H9 (cell line): ENCODE measurements at regions not wholly inside any gene's neighbourhood (a gene's known extent, or its start where the extent isn't known, plus 50 kb on each side); places are given as distances from the start of the nearest gene placed in this dataset.

ENCODE experiments used
- DNase-seq: peaks from one replicate; pipeline ENCODE4 v3.0.0-alpha.2; 2017
- H2AFZ ChIP-seq: one replicate; pipeline ENCODE4 v1.6.1; 2013; ENCODE audit warnings: mild to moderate bottlenecking, low read length, control low read depth, moderate library complexity
- H2AK5ac ChIP-seq: 2 replicates; pipeline ENCODE4 v1.6.1; 2013; ENCODE audit warnings: low read length, control low read depth, mixed read lengths; ENCODE audit not compliant: insufficient read length
- H2BK120ac ChIP-seq: one replicate; pipeline ENCODE4 v1.6.1; 2013; ENCODE audit warnings: low read depth, mild to moderate bottlenecking, low read length, control low read depth, inconsistent platforms; ENCODE audit not compliant: poor library complexity, severe bottlenecking
- H2BK12ac ChIP-seq: 2 replicates; pipeline ENCODE4 v1.6.1; 2013; ENCODE audit warnings: low read length, control low read depth, mixed read lengths, low read depth; ENCODE audit not compliant: insufficient read length
- H2BK15ac ChIP-seq: 2 replicates; pipeline ENCODE4 v1.6.1; 2013; ENCODE audit warnings: low read depth, low read length, control low read depth
- H2BK20ac ChIP-seq: one replicate; pipeline ENCODE4 v1.6.1; 2013; ENCODE audit warnings: low read depth, mild to moderate bottlenecking, low read length, control low read depth, inconsistent platforms; ENCODE audit not compliant: poor library complexity, severe bottlenecking
- H2BK5ac ChIP-seq: 2 replicates; pipeline ENCODE4 v1.6.1; 2013; ENCODE audit warnings: low read length, control low read depth, mixed read lengths; ENCODE audit not compliant: insufficient read length
- H3K14ac ChIP-seq: 2 replicates; pipeline ENCODE4 v1.6.1; 2013; ENCODE audit warnings: low read length, control low read depth; ENCODE audit not compliant: insufficient read depth
- H3K18ac ChIP-seq: 2 replicates; pipeline ENCODE4 v1.6.1; 2013; ENCODE audit warnings: low read depth, mild to moderate bottlenecking, mixed read lengths, low read length, control low read depth; ENCODE audit not compliant: insufficient read length
- H3K23ac ChIP-seq: 2 replicates; pipeline ENCODE4 v1.6.1; 2013; ENCODE audit warnings: low read length, control low read depth, mixed read lengths, low read depth; ENCODE audit not compliant: insufficient read length
- H3K23me2 ChIP-seq: 2 replicates; pipeline ENCODE4 v1.6.1; 2013; ENCODE audit warnings: low read depth, mild to moderate bottlenecking, mixed read lengths, low read length, control low read depth; ENCODE audit not compliant: insufficient read length, poor library complexity, severe bottlenecking
- H3K27ac ChIP-seq: 2 replicates; pipeline ENCODE4 v1.5.1; 2013; ENCODE audit warnings: low read length, control low read depth, mixed read lengths, low read depth; ENCODE audit not compliant: insufficient read length
- H3K27me3 ChIP-seq: 2 replicates; pipeline ENCODE4 v1.6.1; 2013; ENCODE audit warnings: low read length, control low read depth, inconsistent platforms; ENCODE audit not compliant: insufficient read depth
- H3K4ac ChIP-seq: 2 replicates; pipeline ENCODE4 v1.6.1; 2013; ENCODE audit warnings: low read depth, mild to moderate bottlenecking, control low read depth, inconsistent platforms, low read length, moderate library complexity
- H3K4me1 ChIP-seq: 2 replicates; pipeline ENCODE4 v1.6.1; 2013; ENCODE audit warnings: low read length, control low read depth, inconsistent platforms; ENCODE audit not compliant: insufficient read depth
- H3K4me2 ChIP-seq: 2 replicates; pipeline ENCODE4 v1.6.1; 2013; ENCODE audit warnings: low read length, control low read depth, mixed read lengths; ENCODE audit not compliant: insufficient read length, insufficient read depth
- H3K56ac ChIP-seq: 2 replicates; pipeline ENCODE4 v1.6.1; 2013; ENCODE audit warnings: low read depth, mild to moderate bottlenecking, mixed read lengths, low read length, control low read depth; ENCODE audit not compliant: insufficient read length
- H3K79me1 ChIP-seq: 2 replicates; pipeline ENCODE4 v1.6.1; 2013; ENCODE audit warnings: low read depth, mild to moderate bottlenecking, moderate library complexity, low read length, control low read depth, inconsistent platforms; ENCODE audit not compliant: insufficient read depth, poor library complexity, severe bottlenecking
- H3K79me2 ChIP-seq: 2 replicates; pipeline ENCODE4 v1.6.1; 2013; ENCODE audit warnings: low read length, control low read depth, inconsistent platforms; ENCODE audit not compliant: insufficient read depth
- H3K9ac ChIP-seq: 2 replicates; pipeline ENCODE4 v1.6.1; 2013; ENCODE audit warnings: low read length, control low read depth, mixed read lengths; ENCODE audit not compliant: insufficient read length; ENCODE audit errors: extremely low read depth
- H3K9me3 ChIP-seq: one replicate; pipeline ENCODE4 v1.6.1; 2013; ENCODE audit warnings: low read depth, low read length, inconsistent platforms; ENCODE audit not compliant: control insufficient read depth
- H3T11ph ChIP-seq: one replicate; pipeline ENCODE4 v1.6.1; 2013; ENCODE audit warnings: mild to moderate bottlenecking, low read length, control low read depth, inconsistent platforms
- H4K20me1 ChIP-seq: one replicate; pipeline ENCODE4 v1.6.1; 2013; ENCODE audit not compliant: control insufficient read depth, insufficient read length, insufficient read depth
- H4K5ac ChIP-seq: 2 replicates; pipeline ENCODE4 v1.6.1; 2013; ENCODE audit warnings: low read depth, mild to moderate bottlenecking, mixed read lengths, low read length, control low read depth; ENCODE audit not compliant: insufficient read length
- H4K8ac ChIP-seq: replicated peaks from 2 replicates; pipeline ENCODE4 v1.6.1; 2013; ENCODE audit warnings: low read length, control low read depth, mixed read lengths, low read depth; ENCODE audit not compliant: insufficient read length
- H4K91ac ChIP-seq: 2 replicates; pipeline ENCODE4 v1.6.1; 2013; ENCODE audit warnings: low read depth, mild to moderate bottlenecking, moderate library complexity, mixed read lengths, low read length, control low read depth; ENCODE audit not compliant: insufficient read length
- H3K27ac Mint-ChIP-seq, 3 experiments: 2 replicates in 2 of 3; 3 replicates in 1 of 3; pipeline ENCODE4 v1.8.0; 2020 to 2021; ENCODE audit warnings: mixed read lengths in 3 of 3, mild to moderate bottlenecking in 1 of 3, moderate library complexity in 1 of 3
- H3K27me3 Mint-ChIP-seq: 2 replicates; pipeline ENCODE4 v1.8.0; 2021; ENCODE audit warnings: low read depth, mild to moderate bottlenecking, moderate library complexity, mixed read lengths
- H3K36me3 Mint-ChIP-seq, 3 experiments: 2 replicates in 2 of 3; 3 replicates in 1 of 3; pipeline ENCODE4 v1.8.0; 2020 to 2021; ENCODE audit warnings: low read depth in 3 of 3, mixed read lengths in 3 of 3; ENCODE audit not compliant: insufficient read depth in 1 of 3
- H3K4me1 Mint-ChIP-seq, 2 experiments: 2 replicates each; pipeline ENCODE4 v1.8.0; 2020; ENCODE audit warnings: mixed read lengths in 2 of 2
- H3K4me3 Mint-ChIP-seq, 2 experiments: 2 replicates in 1 of 2; 3 replicates in 1 of 2; pipeline ENCODE4 v1.8.0; 2020 to 2021; ENCODE audit warnings: mild to moderate bottlenecking in 2 of 2, mixed read lengths in 2 of 2, moderate library complexity in 1 of 2
- H3K9me3 Mint-ChIP-seq, 2 experiments: 2 replicates in 1 of 2; 3 replicates in 1 of 2; pipeline ENCODE4 v1.8.0; 2020; ENCODE audit warnings: mild to moderate bottlenecking in 2 of 2, mixed read lengths in 2 of 2, moderate library complexity in 1 of 2
- CTCF ChIP-seq: fragments of 200-600 bp; sonication (generic); conservative IDR thresholded peaks from 3 replicates; pipeline ENCODE4 v1.8.0; 2021; ENCODE audit warnings: antibody characterized with exemption, mild to moderate bottlenecking
- WGBS: extraction: QIAGEN DNeasy Blood & Tissue Kit; methylation state at CpG from one replicate; pipeline ENCODE4 v1.1.7; 2013; ENCODE audit warnings: missing lambda C conversion rate, low lambda C conversion rate, mixed read lengths; ENCODE audit not compliant: insufficient read length; ENCODE audit errors: extremely low coverage; 5-methylcytosine and 5-hydroxymethylcytosine counted together

- Histone ChIP-seq H4K8ac (no peak overlapping the region), H3K18ac (no peak overlapping the region), H4K5ac (no peak overlapping the region), H4K91ac (no peak overlapping the region), H2BK12ac (no peak overlapping the region), H3K56ac (no peak overlapping the region), H3K9me3 (no peaks in the 10 kb centered on the region), H2BK20ac (no peak overlapping the region), H2BK120ac (no peak overlapping the region), H2AK5ac (no peak overlapping the region), H2AFZ (no peak overlapping the region), H3K23me2 (no peaks in the 10 kb centered on the region), H3K14ac (no peak overlapping the region), H3K4ac (no peak overlapping the region), H2BK15ac (no peak overlapping the region), H3K23ac (no peak overlapping the region), H3T11ph (no peak overlapping the region), H3K27me3 (no peaks in the 10 kb centered on the region), H3K9ac (no peak overlapping the region), H3K27ac (no peak overlapping the region), H4K20me1 (no peaks in the 10 kb centered on the region), H3K79me1 (no peaks in the 10 kb centered on the region), H2BK5ac (no peak overlapping the region), H3K4me1 (no peaks in the 10 kb centered on the region), H3K4me2 (no peak overlapping the region), H3K79me2 (no peaks in the 10 kb centered on the region)
- Mint-ChIP-seq H3K4me1 (no peaks in the 10 kb centered on the region), H3K27ac (no peak overlapping the region), H3K9me3 (no peaks in the 10 kb centered on the region), H3K27me3 (no peaks in the 10 kb centered on the region), H3K36me3 (no peaks in the 10 kb centered on the region), H3K4me3 (no peak overlapping the region)
- DNase-seq: no peak
- WGBS: no CpG with 5 or more reads among the region's 1 CpG
- TF ChIP-seq CTCF: no peak
Observed at GRCh38 chr12:74971201-74971600, 238.4 kb downstream of the KCNC2 start.
